Vagina (tissue), 2 donors: ENCODE measurements at regions not wholly inside any gene's neighbourhood (a gene's known extent, or its start where the extent isn't known, plus 50 kb on each side); places are given as distances from the start of the nearest gene placed in this dataset.

Experiments
- DNase-seq, 2 donors: peaks; one replicate each; pipeline ENCODE4 v3.0.0-alpha.2; 2017; ENCODE audit errors: extremely low spot score in 2 of 2
- H3K27ac ChIP-seq: fragments of 200-600 bp; sonication (generic); one replicate; pipeline ENCODE4 v1.5.1; 2019
- H3K27me3 ChIP-seq: fragments of 200-600 bp; sonication (generic); one replicate; pipeline ENCODE4 v1.5.1; 2019
- H3K36me3 ChIP-seq, 2 donors: fragments of 200-600 bp; sonication (generic); one replicate each; pipeline ENCODE4 v1.5.1; 2017 to 2019
- H3K4me1 ChIP-seq: fragments of 200-600 bp; sonication (generic); one replicate; pipeline ENCODE4 v1.5.1; 2019
- H3K4me3 ChIP-seq, 2 donors: fragments of 200-600 bp; sonication (generic); 1 replicate in 1 of 2; 2 replicates in 1 of 2; pipeline ENCODE4 v1.5.1; 2016 to 2019
- H3K9me3 ChIP-seq: fragments of 200-600 bp; sonication (generic); one replicate; pipeline ENCODE4 v1.5.1; 2019
- POLR2A ChIP-seq, 2 donors: fragments of 450-650 bp; IDR thresholded peaks; one replicate each; pipeline ENCODE4 v1.6.1; 2017; ENCODE audit warnings: antibody characterized with exemption in 2 of 2, mild to moderate bottlenecking in 2 of 2, moderate library complexity in 2 of 2
- POLR2AphosphoS5 ChIP-seq, 2 donors: sonication (generic); formaldehyde crosslinking; IDR thresholded peaks; one replicate each; pipeline ENCODE4 v1.9.0; 2017; ENCODE audit warnings: antibody characterized with exemption in 2 of 2, mild to moderate bottlenecking in 2 of 2, low read depth in 1 of 2; ENCODE audit not compliant: insufficient read depth in 1 of 2
- intact Hi-C: fragments of 100-400 bp; cut with DNase I; formaldehyde crosslinking; loops from one replicate; pipeline ENCODE4 v1.15.1; 2023
- TF ChIP-seq, protein P1 (sequence below), 3 experiments: fragments of 450-650 bp in 2 of 3; fragments of 200-600 bp in 1 of 3; sonication (generic) in 1 of 3; IDR thresholded peaks; one replicate each; pipeline ENCODE4 v1.5.1; 2017 to 2019; ENCODE audit warnings: antibody characterized with exemption in 3 of 3, mild to moderate bottlenecking in 2 of 3, moderate library complexity in 2 of 3

DNA sequence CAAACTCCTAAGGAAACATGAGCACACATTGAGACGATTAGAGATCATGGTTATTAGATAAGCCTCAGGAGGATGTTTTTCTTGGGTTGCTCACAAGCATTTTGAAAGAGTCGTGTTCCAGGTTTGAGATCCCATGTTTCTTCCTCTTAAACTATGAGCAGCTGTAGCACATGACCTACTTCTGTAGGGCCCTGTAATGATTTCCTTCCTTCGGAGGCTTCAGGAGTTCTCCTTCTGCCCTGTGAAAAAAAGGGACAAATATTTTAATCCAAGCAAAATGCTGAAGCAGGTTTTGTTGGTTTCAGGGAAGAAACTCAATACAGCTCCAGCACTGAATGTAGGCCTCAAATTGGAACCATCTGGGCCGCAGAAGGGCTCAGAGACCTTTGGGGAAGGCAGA lies 82.6 kb downstream of the POU3F3 start:
- Histone ChIP-seq H3K9me3 (no peaks in the 10 kb centered on the region), H3K27me3 (no peaks in the 10 kb centered on the region), H3K4me3 (no peak overlapping the region), H3K27ac (no peak overlapping the region), H3K36me3 (no peaks in the 10 kb centered on the region), H3K4me1 (no peaks in the 10 kb centered on the region)
- intact Hi-C loops = no loop called here
- TF ChIP-seq POLR2A (IDR thresholded peaks at IDR 0.05) (no peak), POLR2AphosphoS5 (IDR thresholded peaks at IDR 0.05; ENCODE audit: insufficient read depth in 1 of 2, low read depth in 1 of 2) (no peak)
- TF ChIP-seq, protein P1, sequence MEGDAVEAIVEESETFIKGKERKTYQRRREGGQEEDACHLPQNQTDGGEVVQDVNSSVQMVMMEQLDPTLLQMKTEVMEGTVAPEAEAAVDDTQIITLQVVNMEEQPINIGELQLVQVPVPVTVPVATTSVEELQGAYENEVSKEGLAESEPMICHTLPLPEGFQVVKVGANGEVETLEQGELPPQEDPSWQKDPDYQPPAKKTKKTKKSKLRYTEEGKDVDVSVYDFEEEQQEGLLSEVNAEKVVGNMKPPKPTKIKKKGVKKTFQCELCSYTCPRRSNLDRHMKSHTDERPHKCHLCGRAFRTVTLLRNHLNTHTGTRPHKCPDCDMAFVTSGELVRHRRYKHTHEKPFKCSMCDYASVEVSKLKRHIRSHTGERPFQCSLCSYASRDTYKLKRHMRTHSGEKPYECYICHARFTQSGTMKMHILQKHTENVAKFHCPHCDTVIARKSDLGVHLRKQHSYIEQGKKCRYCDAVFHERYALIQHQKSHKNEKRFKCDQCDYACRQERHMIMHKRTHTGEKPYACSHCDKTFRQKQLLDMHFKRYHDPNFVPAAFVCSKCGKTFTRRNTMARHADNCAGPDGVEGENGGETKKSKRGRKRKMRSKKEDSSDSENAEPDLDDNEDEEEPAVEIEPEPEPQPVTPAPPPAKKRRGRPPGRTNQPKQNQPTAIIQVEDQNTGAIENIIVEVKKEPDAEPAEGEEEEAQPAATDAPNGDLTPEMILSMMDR (IDR thresholded peaks at IDR 0.05) = no peak
- DNase-seq = no peak

DNA sequence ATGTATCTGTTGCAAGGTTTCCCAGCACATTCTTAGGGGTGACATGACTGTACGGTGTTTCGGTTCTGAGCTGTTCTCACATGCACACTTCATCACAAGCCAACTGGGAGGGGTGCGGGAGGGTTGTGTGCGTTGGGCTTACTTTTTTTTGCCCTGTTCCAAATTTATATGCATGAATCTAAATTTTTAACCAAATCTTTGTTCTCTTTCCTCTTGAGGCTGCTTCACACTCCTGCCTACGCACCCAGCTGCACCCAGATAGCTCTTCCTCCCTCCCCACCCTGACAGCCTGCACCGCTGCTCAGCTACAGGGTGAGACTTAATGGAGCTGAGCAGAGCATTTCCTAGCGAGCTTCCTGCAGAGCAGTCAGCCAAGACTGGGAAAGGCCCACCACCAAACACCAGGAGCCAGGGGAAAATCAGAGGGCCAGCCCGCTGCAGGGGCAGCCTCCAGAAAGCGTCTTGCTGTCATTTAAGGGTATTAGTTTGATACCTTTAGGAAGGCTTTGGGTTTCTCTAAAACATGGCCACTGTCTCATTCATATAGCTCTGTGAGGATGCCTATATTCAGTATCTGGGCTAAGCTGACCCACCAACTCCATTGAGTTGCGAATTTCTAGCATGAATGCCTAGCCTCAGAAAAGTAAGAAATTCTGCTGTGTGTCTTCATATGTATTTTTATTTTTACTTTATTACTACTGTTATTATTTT lies 84.5 kb downstream of the POU3F3 start:
- intact Hi-C loops = no loop called here
- TF ChIP-seq POLR2AphosphoS5 (IDR thresholded peaks at IDR 0.05; ENCODE audit: insufficient read depth in 1 of 2, low read depth in 1 of 2) (no peak), POLR2A (IDR thresholded peaks at IDR 0.05) (no peak)
- TF ChIP-seq, protein P1 (IDR thresholded peaks at IDR 0.05) = no peak

DNA sequence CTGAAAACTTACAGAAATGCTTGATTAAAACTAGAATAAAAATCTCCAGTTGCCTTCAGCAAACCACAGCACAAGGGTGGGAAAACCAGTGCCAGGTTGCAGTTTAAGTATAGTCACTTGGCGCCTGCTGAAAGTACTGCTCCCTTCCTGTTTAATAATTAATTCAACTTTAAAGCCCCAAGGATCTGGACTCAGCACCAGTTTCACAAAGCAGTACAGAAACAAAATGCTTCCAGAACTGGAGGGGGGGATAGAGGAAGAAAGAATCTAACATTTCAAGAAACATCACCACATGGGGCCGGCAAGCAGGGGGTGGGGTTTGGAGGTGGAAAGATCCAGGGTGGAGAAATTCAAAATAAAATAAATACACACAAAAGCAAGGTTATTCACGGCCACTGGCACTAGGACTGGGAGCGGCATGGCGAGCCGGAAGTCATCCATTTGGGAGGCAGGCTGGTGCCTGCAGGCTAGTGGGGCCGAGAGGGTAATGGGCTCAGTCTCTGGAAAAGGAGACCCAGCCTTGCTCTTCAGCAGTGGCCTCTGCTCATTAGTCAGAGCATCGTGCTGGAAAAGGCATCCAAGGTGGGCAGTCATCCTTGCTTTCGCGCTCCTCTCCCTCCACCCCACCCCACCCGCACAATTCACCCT lies 85.8 kb downstream of the POU3F3 start:
- no peak overlapping the region for H3K4me3 ChIP-seq
- no peak for TF ChIP-seq POLR2A (IDR thresholded peaks at IDR 0.05)
- TF ChIP-seq, protein P1 (IDR thresholded peaks at IDR 0.05) = no peak
- TF ChIP-seq POLR2AphosphoS5 (IDR thresholded peaks at IDR 0.05; ENCODE audit: insufficient read depth in 1 of 2, low read depth in 1 of 2) = no peak
- intact Hi-C loops = no loop called here

More for the DNA sequence above, 84.5 kb downstream of the POU3F3 start:
- no peaks in the 10 kb centered on the region for H3K4me1 ChIP-seq
- H3K36me3 ChIP-seq = no peaks in the 10 kb centered on the region
- H3K9me3 ChIP-seq = no peaks in the 10 kb centered on the region
- no peak for DNase-seq
- no peak overlapping the region for H3K27ac ChIP-seq
- no peak overlapping the region for H3K4me3 ChIP-seq
- no peaks in the 10 kb centered on the region for H3K27me3 ChIP-seq

DNA sequence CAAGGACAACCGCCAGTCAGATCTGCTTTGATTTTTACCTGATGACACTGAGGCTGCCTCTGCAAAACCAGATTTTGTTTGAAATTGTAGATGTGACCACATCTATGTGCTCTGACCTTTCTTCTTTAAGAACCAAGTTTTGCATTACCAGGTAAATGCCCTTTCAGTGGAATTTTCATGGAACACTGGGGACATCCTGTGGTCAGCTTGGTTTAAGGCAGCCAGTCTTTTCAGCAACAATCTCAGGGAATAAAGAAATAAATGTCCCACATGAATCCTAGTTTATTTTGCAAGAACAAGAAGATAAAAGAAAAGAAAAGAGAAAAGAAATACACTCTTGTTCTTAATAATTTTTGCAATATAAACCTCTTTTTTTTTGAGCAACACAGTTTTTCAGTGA lies 90.6 kb downstream of the POU3F3 start:
- Histone ChIP-seq H3K4me3 (no peak overlapping the region), H3K9me3 (no peaks in the 10 kb centered on the region), H3K4me1 (no peaks in the 10 kb centered on the region), H3K36me3 (no peaks in the 10 kb centered on the region), H3K27me3 (no peaks in the 10 kb centered on the region), H3K27ac (no peak overlapping the region)
- no peak for DNase-seq
- intact Hi-C loops = no loop called here
- TF ChIP-seq POLR2AphosphoS5 (IDR thresholded peaks at IDR 0.05; ENCODE audit: insufficient read depth in 1 of 2, low read depth in 1 of 2) (no peak), POLR2A (IDR thresholded peaks at IDR 0.05) (no peak)
- TF ChIP-seq, protein P1 (IDR thresholded peaks at IDR 0.05) = no peak

More for the DNA sequence above, 85.8 kb downstream of the POU3F3 start:
- no peak for DNase-seq
- Histone ChIP-seq H3K27me3 (no peaks in the 10 kb centered on the region), H3K9me3 (no peaks in the 10 kb centered on the region), H3K4me1 (no peaks in the 10 kb centered on the region), H3K27ac (no peak overlapping the region), H3K36me3 (no peaks in the 10 kb centered on the region)

DNA sequence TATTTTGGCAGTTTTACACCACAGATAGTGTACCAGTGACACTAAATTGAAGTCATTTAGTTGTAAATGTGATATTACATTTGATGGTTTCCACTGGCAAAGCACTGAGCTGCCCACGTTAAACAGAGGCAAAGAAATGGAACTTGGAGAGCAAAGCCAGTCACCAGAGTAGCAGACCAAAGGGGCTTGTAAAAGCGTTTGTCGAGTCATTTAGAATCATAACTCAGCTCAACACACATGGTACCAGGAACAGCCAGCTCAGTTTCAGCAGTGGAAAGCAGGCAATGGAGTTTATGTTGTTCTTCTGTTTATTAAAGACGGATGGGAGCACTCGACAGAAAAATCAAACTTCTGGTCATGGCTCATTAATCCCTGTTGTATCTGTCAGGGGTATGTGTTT lies 91.2 kb downstream of the POU3F3 start:
- Histone ChIP-seq H3K36me3 (no peaks in the 10 kb centered on the region), H3K4me3 (no peak overlapping the region), H3K4me1 (no peaks in the 10 kb centered on the region), H3K9me3 (no peaks in the 10 kb centered on the region), H3K27me3 (no peaks in the 10 kb centered on the region), H3K27ac (no peak overlapping the region)
- intact Hi-C loops = no loop called here
- no peak for DNase-seq
- TF ChIP-seq POLR2A (IDR thresholded peaks at IDR 0.05) (no peak), POLR2AphosphoS5 (IDR thresholded peaks at IDR 0.05; ENCODE audit: insufficient read depth in 1 of 2, low read depth in 1 of 2) (no peak)
- TF ChIP-seq, protein P1 (IDR thresholded peaks at IDR 0.05) = no peak
